HL-60 (cell line): ENCODE measurements at regions not wholly inside any gene's neighbourhood (a gene's known extent, or its start where the extent isn't known, plus 50 kb on each side); places are given as distances from the start of the nearest gene placed in this dataset.

Experiments
- CTCF ChIP-seq: IDR thresholded peaks from one replicate; pipeline ENCODE4 v1.5.1; 2011; ENCODE audit warnings: low read length, control low read depth, inconsistent platforms; ENCODE audit not compliant: insufficient read depth
- GABPA ChIP-seq: IDR thresholded peaks from 2 replicates; pipeline ENCODE4 v1.6.1; 2012; ENCODE audit warnings: low read depth
- REST ChIP-seq: IDR thresholded peaks from 2 replicates; pipeline ENCODE4 v1.6.1; 2012; ENCODE audit warnings: low read depth; ENCODE audit not compliant: insufficient replicate concordance

GRCh38 chr22:23478175-23478574 lies 101.9 kb downstream of the IGLL1 start:
- TF ChIP-seq CTCF (no peak), REST (no peak), GABPA (no peak)
